ENCODE measurements at regions not wholly inside any gene's neighbourhood (a gene's known extent, or its start where the extent isn't known, plus 50 kb on each side); places are given as distances from the start of the nearest gene placed in this dataset.

DNA sequence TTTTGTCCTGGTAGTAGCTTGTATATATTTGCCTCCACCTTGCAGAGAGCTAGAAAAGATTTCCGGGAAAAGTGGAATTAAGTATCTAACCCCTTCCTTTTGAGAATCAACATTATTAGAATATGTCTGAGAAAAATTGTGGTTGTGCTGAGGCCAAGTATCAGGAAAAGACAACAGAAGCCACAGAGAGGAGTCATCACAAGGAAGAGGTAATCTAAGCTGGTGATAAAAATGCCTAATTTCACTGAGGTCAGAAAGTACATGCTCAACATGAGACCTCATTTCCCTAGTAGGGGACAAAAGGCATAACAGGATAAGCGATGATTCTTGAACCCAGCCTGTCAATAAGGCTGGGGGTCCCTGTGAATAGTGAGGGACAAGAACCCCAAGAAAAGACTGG, 97.0 kb upstream of the PDE1C start:
- DNase-seq, result no peak
- H3K4me3 Mint-ChIP-seq, result no peak overlapping the region
- POLR2A ChIA-PET (ENCODE audit: partially characterized antibody), result no interaction called here

GRCh38 chr7:32164341-32164996, 94.3 kb upstream of the PDE1C start:
- no peak for DNase-seq
- intact Hi-C loops (cut with micrococcal nuclease), result no loop called here
- no peak overlapping the region for H3K4me3 ChIP-seq (ENCODE audit: low read length in 2 of 2)
- no peak overlapping the region for H3K4me3 Mint-ChIP-seq
- ChIA-PET CTCF (ENCODE audit: partially characterized antibody) (no interaction called here), POLR2A (ENCODE audit: partially characterized antibody) (no interaction called here)
- no peak overlapping the region for H3K27ac Mint-ChIP-seq
- no peaks in the 10 kb centered on the region for H3K27me3 ChIP-seq (ENCODE audit: insufficient read depth, low read length)
- no peaks in the 10 kb centered on the region for H3K9me3 ChIP-seq (ENCODE audit: control insufficient read depth in 1 of 2, low read length in 2 of 2)
- no peak overlapping the region for H3K27ac ChIP-seq (ENCODE audit: low read depth, low read length)
- H3K36me3 ChIP-seq (ENCODE audit: insufficient read depth, low read length), result no peaks in the 10 kb centered on the region
- no peaks in the 10 kb centered on the region for H3K4me1 ChIP-seq (ENCODE audit: insufficient read depth, low read length)
- H3K36me3 Mint-ChIP-seq, result no peaks in the 10 kb centered on the region
- H3K27me3 Mint-ChIP-seq, result no peaks in the 10 kb centered on the region
- peaks cover 0 to 4% (median 0%) of the 10 kb centered on the region in 8 donors for H3K9me3 Mint-ChIP-seq
- H3K4me1 Mint-ChIP-seq, result no peaks in the 10 kb centered on the region

More for the DNA sequence above, 97.0 kb upstream of the PDE1C start:
- Histone ChIP-seq H3K36me3 (ENCODE audit: insufficient read depth, low read length) (no peaks in the 10 kb centered on the region), H3K4me3 (ENCODE audit: low read length in 2 of 2) (no peak overlapping the region), H3K4me1 (ENCODE audit: insufficient read depth, low read length) (no peaks in the 10 kb centered on the region), H3K9me3 (ENCODE audit: control insufficient read depth in 1 of 2, low read length in 2 of 2) (no peaks in the 10 kb centered on the region), H3K27me3 (ENCODE audit: insufficient read depth, low read length) (no peaks in the 10 kb centered on the region), H3K27ac (ENCODE audit: low read depth, low read length) (no peak overlapping the region)
- no peaks in the 10 kb centered on the region for H3K27me3 Mint-ChIP-seq
- CTCF ChIA-PET (ENCODE audit: partially characterized antibody), result no interaction called here
- H3K4me1 Mint-ChIP-seq, result no peaks in the 10 kb centered on the region
- no peaks in the 10 kb centered on the region for H3K36me3 Mint-ChIP-seq
- peaks cover 0 to 5% (median 0%) of the 10 kb centered on the region in 8 donors for H3K9me3 Mint-ChIP-seq
- no peak overlapping the region for H3K27ac Mint-ChIP-seq
- intact Hi-C loops (cut with micrococcal nuclease), result no loop called here

- H3K4me1 Mint-ChIP-seq, result no peaks in the 10 kb centered on the region
These were observed 93.7 kb upstream of the PDE1C start for GRCh38 chr7:32163896-32164295.

GRCh38 chr7:32163141-32163806, 93.1 kb upstream of the PDE1C start:
- Histone ChIP-seq H3K9me3 (ENCODE audit: control insufficient read depth in 1 of 2, low read length in 2 of 2) (no peaks in the 10 kb centered on the region), H3K27ac (ENCODE audit: low read depth, low read length) (no peak overlapping the region), H3K36me3 (ENCODE audit: insufficient read depth, low read length) (no peaks in the 10 kb centered on the region), H3K4me1 (ENCODE audit: insufficient read depth, low read length) (no peaks in the 10 kb centered on the region), H3K4me3 (ENCODE audit: low read length in 2 of 2) (no peak overlapping the region), H3K27me3 (ENCODE audit: insufficient read depth, low read length) (no peaks in the 10 kb centered on the region)
- H3K36me3 Mint-ChIP-seq, result no peaks in the 10 kb centered on the region
- H3K27ac Mint-ChIP-seq, result no peak overlapping the region
- ChIA-PET POLR2A (ENCODE audit: partially characterized antibody) (no interaction called here), CTCF (ENCODE audit: partially characterized antibody) (no interaction called here)
- no peaks in the 10 kb centered on the region for H3K4me1 Mint-ChIP-seq
- peaks cover 0 to 6% (median 0%) of the 10 kb centered on the region in 8 donors for H3K9me3 Mint-ChIP-seq
- intact Hi-C loops (cut with micrococcal nuclease), result no loop called here
- no peak overlapping the region for H3K4me3 Mint-ChIP-seq
- H3K27me3 Mint-ChIP-seq, result no peaks in the 10 kb centered on the region
- DNase-seq, result no peak

More at GRCh38 chr7:32163896-32164295, 93.7 kb upstream of the PDE1C start:
- Mint-ChIP-seq H3K4me3 (no peak overlapping the region), H3K36me3 (no peaks in the 10 kb centered on the region), H3K9me3 (peaks cover 0 to 6% (median 0%) of the 10 kb centered on the region in 8 donors), H3K27me3 (no peaks in the 10 kb centered on the region), H3K27ac (no peak overlapping the region)
- ChIA-PET POLR2A (ENCODE audit: partially characterized antibody) (no interaction called here), CTCF (ENCODE audit: partially characterized antibody) (no interaction called here)
- intact Hi-C loops (cut with micrococcal nuclease), result no loop called here
- Histone ChIP-seq H3K27ac (ENCODE audit: low read depth, low read length) (no peak overlapping the region), H3K9me3 (ENCODE audit: control insufficient read depth in 1 of 2, low read length in 2 of 2) (no peaks in the 10 kb centered on the region), H3K36me3 (ENCODE audit: insufficient read depth, low read length) (no peaks in the 10 kb centered on the region), H3K4me3 (ENCODE audit: low read length in 2 of 2) (no peak overlapping the region), H3K4me1 (ENCODE audit: insufficient read depth, low read length) (no peaks in the 10 kb centered on the region), H3K27me3 (ENCODE audit: insufficient read depth, low read length) (no peaks in the 10 kb centered on the region)
- DNase-seq, result no peak

DNA sequence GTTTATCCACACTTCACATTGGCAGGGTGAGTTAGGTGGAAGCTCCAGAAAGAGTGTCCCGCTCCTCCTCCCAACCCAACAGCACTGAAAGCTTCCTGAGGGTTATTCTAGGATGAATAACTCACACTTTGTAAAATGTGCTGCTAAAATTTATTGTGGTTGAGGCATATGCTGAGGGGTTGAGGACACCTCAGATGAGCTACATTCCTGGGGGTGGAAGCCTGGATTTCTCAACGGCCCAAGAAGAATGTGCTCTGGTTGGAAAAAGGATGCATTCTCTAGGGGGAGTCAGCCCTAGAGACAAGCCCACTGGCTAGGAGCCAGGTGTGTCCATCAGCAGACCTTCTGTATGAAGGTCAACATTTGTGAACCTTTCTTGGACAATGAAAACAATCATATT, 91.5 kb upstream of the PDE1C start:
- Histone ChIP-seq H3K4me3 (ENCODE audit: low read length in 2 of 2) (no peak overlapping the region), H3K27me3 (ENCODE audit: insufficient read depth, low read length) (no peaks in the 10 kb centered on the region), H3K36me3 (ENCODE audit: insufficient read depth, low read length) (no peaks in the 10 kb centered on the region), H3K27ac (ENCODE audit: low read depth, low read length) (no peak overlapping the region), H3K9me3 (ENCODE audit: control insufficient read depth in 1 of 2, low read length in 2 of 2) (no peaks in the 10 kb centered on the region), H3K4me1 (ENCODE audit: insufficient read depth, low read length) (no peaks in the 10 kb centered on the region)
- no peaks in the 10 kb centered on the region for H3K36me3 Mint-ChIP-seq
- H3K9me3 Mint-ChIP-seq, result peaks cover 0 to 6% (median 0%) of the 10 kb centered on the region in 8 donors
- intact Hi-C loops (cut with micrococcal nuclease), result no loop called here
- CTCF ChIA-PET (ENCODE audit: partially characterized antibody), result no interaction called here
- no peak overlapping the region for H3K4me3 Mint-ChIP-seq
- no peak for DNase-seq
- no peaks in the 10 kb centered on the region for H3K4me1 Mint-ChIP-seq
- H3K27ac Mint-ChIP-seq, result no peak overlapping the region
- POLR2A ChIA-PET (ENCODE audit: partially characterized antibody), result no interaction called here
- no peaks in the 10 kb centered on the region for H3K27me3 Mint-ChIP-seq

DNA sequence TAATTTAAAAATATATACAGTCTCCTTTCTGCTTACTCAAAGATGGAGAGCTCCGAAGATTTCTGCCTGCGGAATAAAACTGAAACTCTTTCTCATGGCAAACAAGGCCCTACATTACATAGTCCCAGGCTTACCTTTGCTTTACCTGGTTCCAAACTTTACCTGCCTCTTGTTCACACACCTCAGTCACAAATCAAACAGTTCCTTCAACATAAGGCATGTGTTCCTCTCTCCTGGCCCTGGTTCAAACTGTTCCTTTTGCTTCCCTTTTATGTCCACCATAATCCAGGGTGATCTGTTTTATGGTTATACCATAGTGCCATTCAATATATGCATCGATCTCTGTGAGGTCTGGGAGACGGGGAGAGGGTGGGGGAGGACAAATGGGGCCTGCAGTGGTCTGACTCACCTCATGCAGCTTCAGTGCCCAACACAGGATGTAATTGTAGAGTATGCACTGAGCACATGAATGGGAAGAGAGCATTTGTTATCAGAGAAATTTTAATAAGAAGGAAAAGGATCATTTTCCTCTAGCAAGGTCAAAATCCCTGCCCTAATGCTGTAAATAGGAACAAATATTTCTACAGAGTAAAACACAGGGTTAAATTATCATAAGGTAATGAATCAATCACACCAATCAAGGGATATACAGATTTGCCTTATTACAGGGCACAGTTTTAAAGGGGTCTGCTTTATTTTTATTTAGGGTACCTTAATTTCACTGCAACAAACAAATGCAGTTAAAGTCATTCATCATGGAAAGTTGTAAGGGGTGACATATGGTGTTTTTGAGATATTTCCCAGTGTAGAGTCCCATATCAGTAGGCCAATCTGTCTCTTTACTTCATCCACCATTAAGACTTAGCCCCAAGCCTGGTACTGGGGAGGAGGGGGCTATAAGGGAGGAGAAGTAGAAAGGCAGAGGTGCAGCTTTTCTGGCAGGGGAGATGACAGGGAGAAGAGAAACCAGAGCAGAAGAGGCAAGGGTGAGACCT, 88.8 kb upstream of the PDE1C start:
- Histone ChIP-seq H3K36me3 (ENCODE audit: insufficient read depth, low read length) (no peaks in the 10 kb centered on the region), H3K27ac (ENCODE audit: low read depth, low read length) (no peak overlapping the region), H3K9me3 (ENCODE audit: control insufficient read depth in 1 of 2, low read length in 2 of 2) (no peaks in the 10 kb centered on the region), H3K4me1 (ENCODE audit: insufficient read depth, low read length) (no peaks in the 10 kb centered on the region), H3K4me3 (ENCODE audit: low read length in 2 of 2) (no peak overlapping the region), H3K27me3 (ENCODE audit: insufficient read depth, low read length) (no peaks in the 10 kb centered on the region)
- ChIA-PET CTCF (ENCODE audit: partially characterized antibody) (no interaction called here), POLR2A (ENCODE audit: partially characterized antibody) (no interaction called here)
- intact Hi-C loops (cut with micrococcal nuclease), result no loop called here
- Mint-ChIP-seq H3K4me1 (no peaks in the 10 kb centered on the region), H3K36me3 (no peaks in the 10 kb centered on the region), H3K4me3 (no peak overlapping the region), H3K9me3 (peaks cover 0 to 6% (median 0%) of the 10 kb centered on the region in 8 donors), H3K27ac (peak overlapping the region in 1 of 7 donors; percentile 44), H3K27me3 (no peaks in the 10 kb centered on the region)
- no peak for DNase-seq

DNA sequence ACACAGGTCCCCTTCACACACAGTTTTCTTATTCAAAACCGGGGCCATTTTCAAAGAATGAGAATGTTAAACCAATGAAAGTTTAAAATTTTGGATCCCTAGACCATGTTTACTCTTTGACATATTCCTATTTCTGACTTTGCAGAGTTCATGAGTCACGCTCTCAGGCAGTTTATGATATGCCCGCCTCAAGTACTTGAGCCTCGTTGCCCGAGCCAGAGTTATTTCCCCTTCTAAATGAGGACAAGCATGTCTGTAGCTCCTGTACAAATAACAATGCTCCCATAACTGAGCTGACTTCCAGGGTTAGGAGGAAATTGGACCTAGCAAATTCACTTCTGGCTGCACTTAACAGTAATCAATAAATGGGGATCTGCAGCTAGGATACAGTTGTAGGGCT, 87.9 kb upstream of the PDE1C start:
- Mint-ChIP-seq H3K9me3 (peaks cover 0 to 9% (median 2%) of the 10 kb centered on the region in 8 donors), H3K27ac (no peak overlapping the region), H3K36me3 (no peaks in the 10 kb centered on the region), H3K4me3 (no peak overlapping the region), H3K4me1 (no peaks in the 10 kb centered on the region), H3K27me3 (no peaks in the 10 kb centered on the region)
- H3K9me3 ChIP-seq (ENCODE audit: control insufficient read depth in 1 of 2, low read length in 2 of 2), result no peaks in the 10 kb centered on the region
- POLR2A ChIA-PET (ENCODE audit: partially characterized antibody), result no interaction called here
- H3K4me3 ChIP-seq (ENCODE audit: low read length in 2 of 2), result no peak overlapping the region
- DNase-seq, result no peak
- intact Hi-C loops (cut with micrococcal nuclease), result no loop called here
- no peak overlapping the region for H3K27ac ChIP-seq (ENCODE audit: low read depth, low read length)
- no peaks in the 10 kb centered on the region for H3K27me3 ChIP-seq (ENCODE audit: insufficient read depth, low read length)
- no peaks in the 10 kb centered on the region for H3K36me3 ChIP-seq (ENCODE audit: insufficient read depth, low read length)
- H3K4me1 ChIP-seq (ENCODE audit: insufficient read depth, low read length), result no peaks in the 10 kb centered on the region
- CTCF ChIA-PET (ENCODE audit: partially characterized antibody), result no interaction called here
